C4-2B (cell line): ENCODE measurements at regions not wholly inside any gene's neighbourhood (a gene's known extent, or its start where the extent isn't known, plus 50 kb on each side); places are given as distances from the start of the nearest gene placed in this dataset.

Source experiments
- CTCF ChIP-seq: fragments of 450-650 bp; conservative IDR thresholded peaks from 2 replicates; pipeline ENCODE4 v1.5.1; 2017; ENCODE audit warnings: mild to moderate bottlenecking
- ZFX ChIP-seq: fragments of 450-650 bp; IDR thresholded peaks from 2 replicates; pipeline ENCODE4 v1.6.1; 2017

GRCh38 chr11:127592371-127592770 lies 591.8 kb upstream of the KIRREL3 start:
- TF ChIP-seq CTCF (no peak), ZFX (no peak)
